Hepatocyte (in vitro differentiated cells): ENCODE measurements at regions not wholly inside any gene's neighbourhood (a gene's known extent, or its start where the extent isn't known, plus 50 kb on each side); places are given as distances from the start of the nearest gene placed in this dataset.

ENCODE experiments used
- EZH2phosphoT487 ChIP-seq: fragments of 200-600 bp; sonication (generic); IDR thresholded peaks from one replicate; pipeline ENCODE4 v1.6.1; 2018; ENCODE audit warnings: antibody characterized with exemption, mild to moderate bottlenecking, low read depth, moderate library complexity; ENCODE audit not compliant: unreplicated experiment, severe bottlenecking
- TF ChIP-seq, protein P1 (sequence below): fragments of 200-600 bp; sonication (generic); IDR thresholded peaks from 2 replicates; pipeline ENCODE4 v1.5.1; 2016; ENCODE audit warnings: antibody characterized with exemption, mild to moderate bottlenecking; ENCODE audit not compliant: poor library complexity

DNA sequence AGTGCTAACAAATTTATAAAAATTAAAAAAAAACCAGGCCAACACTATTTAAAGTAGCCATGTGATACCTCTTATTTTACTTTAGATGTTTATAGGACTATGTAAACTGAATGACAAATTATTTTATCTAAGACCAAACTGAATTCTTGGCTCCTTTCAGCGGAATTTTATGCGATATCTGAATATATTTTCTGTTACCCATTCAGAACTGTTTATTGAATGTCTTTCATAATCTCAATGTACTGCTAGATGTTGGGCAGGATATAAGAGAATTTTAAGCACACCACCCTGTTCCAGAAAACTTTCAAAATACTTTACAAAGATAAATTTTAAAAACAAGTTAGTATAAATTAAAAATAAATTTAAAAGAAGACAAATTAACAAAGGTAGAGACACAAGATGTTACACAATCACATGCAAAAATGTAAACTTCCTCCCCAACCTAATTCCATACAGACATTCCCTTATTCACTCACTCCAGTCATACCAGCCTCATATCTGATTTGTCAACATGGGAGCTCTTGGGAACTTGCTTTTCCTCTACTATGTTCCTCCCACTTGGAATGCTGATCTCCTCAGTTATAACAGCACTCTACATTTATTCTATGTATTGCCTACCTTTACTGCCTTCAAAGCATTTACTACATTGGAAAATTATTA, 154.6 kb upstream of the MBNL1 start:
- TF ChIP-seq EZH2phosphoT487, result no peak
- TF ChIP-seq, protein P1, sequence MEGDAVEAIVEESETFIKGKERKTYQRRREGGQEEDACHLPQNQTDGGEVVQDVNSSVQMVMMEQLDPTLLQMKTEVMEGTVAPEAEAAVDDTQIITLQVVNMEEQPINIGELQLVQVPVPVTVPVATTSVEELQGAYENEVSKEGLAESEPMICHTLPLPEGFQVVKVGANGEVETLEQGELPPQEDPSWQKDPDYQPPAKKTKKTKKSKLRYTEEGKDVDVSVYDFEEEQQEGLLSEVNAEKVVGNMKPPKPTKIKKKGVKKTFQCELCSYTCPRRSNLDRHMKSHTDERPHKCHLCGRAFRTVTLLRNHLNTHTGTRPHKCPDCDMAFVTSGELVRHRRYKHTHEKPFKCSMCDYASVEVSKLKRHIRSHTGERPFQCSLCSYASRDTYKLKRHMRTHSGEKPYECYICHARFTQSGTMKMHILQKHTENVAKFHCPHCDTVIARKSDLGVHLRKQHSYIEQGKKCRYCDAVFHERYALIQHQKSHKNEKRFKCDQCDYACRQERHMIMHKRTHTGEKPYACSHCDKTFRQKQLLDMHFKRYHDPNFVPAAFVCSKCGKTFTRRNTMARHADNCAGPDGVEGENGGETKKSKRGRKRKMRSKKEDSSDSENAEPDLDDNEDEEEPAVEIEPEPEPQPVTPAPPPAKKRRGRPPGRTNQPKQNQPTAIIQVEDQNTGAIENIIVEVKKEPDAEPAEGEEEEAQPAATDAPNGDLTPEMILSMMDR, result no peak
